MM.1S (cell line): ENCODE measurements at regions not wholly inside any gene's neighbourhood (a gene's known extent, or its start where the extent isn't known, plus 50 kb on each side); places are given as distances from the start of the nearest gene placed in this dataset.

Experiments used
- CTCF ChIP-seq: fragments of 300-600 bp; sonication (generic); IDR thresholded peaks from 2 replicates; pipeline ENCODE4 v1.5.1; 2016; ENCODE audit warnings: antibody characterized with exemption, low read length, mixed read lengths
- EZH2 ChIP-seq: fragments of 300-600 bp; sonication (generic); optimal IDR thresholded peaks from 2 replicates; pipeline ENCODE3; 2017; ENCODE audit warnings: low read depth, mild to moderate bottlenecking, antibody characterized with exemption, low read length, mixed read lengths

GRCh38 chr6:105781248-105781647 lies 304.9 kb upstream of the PRDM1 start:
- no peak for TF ChIP-seq CTCF
- TF ChIP-seq EZH2 = no peak
